ENCODE measurements at regions not wholly inside any gene's neighbourhood (a gene's known extent, or its start where the extent isn't known, plus 50 kb on each side); places are given as distances from the start of the nearest gene placed in this dataset.
A peak's percentile ranks its signal among the peaks of the same experiment; 100 is the strongest.

DNA sequence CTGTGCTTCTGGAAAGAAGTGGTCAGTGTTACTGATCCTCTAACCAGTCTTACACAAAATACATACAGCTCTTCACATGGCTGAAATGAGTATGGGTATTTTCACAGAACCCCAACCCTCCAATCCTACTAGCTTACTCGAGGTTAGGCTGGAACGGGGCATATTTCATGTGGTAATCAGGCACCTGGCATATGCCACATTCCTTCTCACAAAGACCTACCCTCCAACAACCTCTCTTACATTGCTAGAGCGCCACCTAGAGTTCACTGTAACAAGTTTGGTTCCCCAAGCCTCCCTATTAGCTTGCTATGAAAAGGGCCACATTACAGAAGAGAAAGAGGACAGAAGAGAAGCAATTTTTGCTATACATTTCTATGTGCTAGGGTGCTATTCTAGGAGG, 597.3 kb downstream of the PRELID2 start:
- peak; percentile 18 for DNase-seq

DNA sequence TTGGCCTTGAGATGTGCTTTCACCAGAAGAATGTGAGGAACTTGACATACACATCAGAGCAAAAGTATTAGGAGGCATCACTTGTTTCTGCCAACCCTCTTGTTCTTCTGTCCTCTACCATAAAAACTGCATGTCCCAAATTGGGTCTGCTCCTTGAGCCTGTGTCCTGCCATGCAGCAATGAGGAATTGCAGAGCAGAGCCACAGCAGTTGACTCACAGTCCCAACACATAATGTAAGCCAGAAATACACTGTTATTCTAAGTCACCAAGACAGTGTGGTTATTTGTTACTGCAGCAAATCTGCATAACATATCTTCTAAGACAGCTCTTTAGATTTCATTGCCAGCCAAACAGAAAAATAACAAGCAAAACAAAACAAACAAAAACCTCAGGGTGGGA, 598.2 kb downstream of the PRELID2 start:
- DNase-seq = no peak

DNA sequence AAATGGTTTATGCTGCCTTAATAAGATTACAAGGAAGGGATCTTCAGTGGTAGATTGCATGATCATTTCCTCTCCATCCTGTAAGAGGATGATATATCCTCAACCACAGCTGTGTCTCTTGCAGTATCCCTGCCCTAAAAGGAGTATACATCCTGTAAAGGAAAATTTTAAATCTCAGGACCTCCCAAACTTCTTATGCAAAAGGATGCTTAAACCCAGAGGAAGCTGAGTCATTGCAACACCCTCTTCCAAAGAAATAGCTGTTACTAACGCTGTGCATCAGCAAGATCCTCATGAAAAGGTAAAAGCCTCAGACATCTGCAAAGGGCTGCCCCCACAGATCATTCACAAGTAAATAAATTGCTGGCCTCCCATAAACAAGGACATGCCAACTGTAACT, 599.0 kb downstream of the PRELID2 start:
- no peak for DNase-seq

DNA sequence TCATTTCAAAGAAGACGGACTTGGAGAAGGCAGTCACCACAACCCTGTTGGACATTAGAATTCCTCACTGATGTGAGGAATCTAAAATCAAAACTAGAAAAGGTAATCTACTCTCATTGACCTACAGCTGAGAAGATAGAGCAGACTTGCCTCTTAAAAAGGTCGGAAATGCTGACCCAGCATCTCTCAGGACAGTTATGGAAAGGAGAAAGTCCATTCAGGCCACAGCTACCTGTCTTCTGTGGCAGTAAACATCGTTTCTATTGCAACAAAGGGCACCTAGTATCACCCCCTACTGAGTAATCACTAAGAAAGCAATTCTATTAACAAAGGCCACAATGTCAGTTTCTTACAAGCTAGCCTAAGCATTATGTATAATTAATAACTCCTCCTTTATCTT, 601.7 kb downstream of the PRELID2 start:
- no peak for DNase-seq

DNA sequence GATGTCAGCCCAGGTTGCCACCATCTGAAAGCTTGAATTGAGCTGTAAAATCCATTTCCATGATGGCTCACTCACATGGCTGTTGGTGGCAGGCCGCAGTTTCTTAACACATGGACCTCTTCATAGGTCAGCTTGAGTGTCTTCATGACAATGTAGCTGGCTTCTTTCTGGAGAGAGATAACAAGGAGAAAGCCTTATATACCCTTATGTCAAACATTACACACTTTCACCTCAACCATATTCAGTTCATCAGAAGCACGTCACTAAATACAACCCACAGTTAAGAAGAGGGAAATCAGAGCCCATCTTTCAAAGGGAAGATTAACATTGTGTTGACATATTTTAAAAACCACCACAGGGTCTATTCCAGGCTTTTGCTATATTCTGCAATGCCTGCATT, 604.4 kb downstream of the PRELID2 start:
- DNase-seq = no peak

DNA sequence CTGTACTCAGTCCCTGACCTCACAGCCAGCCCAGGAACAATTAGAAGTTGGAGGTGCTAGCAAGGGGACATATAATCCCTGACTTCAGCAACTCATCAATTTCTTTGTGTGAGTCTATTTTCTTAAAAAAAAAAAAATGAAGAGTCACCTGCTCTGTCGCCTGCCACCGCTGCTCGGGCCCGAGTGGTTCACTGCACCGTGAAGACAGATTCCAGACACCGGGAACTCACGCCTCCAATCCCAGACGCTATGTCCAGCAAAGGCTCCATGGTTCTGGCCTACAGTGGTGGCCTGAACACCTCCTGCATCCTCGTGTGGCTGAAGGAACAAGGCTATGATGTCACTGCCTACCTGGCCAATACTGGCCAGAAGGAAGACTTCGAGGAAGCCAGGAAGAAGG, 606.6 kb downstream of the PRELID2 start:
- DNase-seq = no peak

DNA sequence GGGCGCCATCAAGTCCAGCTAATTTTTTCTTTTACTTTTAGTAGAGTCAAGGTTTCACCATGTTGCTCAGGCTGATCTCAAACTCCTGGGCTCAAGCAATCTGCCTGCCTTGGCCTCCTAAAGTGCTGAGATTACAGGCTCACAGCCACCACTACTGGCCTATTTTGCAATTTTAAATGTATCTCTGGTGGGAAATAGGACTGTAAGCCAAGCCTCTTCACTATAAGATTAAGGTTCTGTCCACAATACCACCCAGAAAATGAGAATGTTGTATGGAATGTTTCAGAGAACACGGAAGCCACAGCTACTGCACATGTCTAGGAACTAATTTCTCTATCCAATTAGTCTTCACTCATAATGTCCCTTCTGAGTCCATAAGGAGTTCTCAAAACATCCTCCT, 607.3 kb downstream of the PRELID2 start:
- no peak for DNase-seq

DNA sequence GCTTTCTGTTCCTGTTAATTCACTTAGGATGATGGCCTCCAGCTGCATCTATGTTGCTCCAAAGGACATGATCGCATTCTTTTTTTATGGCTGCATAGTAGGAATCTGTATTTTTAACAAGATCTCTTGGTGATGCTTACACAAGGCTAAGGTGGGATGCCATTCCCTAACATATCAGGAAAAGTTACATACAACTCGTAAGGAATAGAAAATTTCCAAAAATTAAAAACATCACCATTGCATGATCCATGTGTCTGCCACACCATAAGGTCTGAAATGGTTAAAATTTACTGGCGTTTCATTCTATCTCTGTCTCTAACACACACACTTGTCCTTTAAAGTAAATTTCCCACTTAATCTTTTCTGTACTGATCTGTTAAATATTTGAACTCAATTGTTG, 608.4 kb downstream of the PRELID2 start:
- no peak for DNase-seq

DNA sequence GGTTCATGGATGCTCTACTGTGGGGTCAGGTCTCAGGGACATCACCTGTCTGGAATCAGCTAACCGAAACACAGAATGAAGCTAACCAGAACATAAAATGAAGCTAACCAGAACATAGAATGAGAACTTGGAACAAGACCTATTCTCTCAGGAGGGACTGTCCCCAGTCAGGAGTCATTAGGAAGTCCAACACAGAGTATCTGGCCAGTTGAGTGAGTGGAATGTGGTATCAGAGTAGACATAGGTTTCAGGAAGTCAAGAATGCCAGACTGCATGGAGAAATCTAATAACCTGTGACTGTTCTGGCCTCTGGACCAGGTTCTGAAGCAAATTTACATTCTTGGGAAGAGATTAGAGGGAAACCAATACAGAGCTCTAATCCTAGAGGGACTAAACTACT, 609.6 kb downstream of the PRELID2 start:
- DNase-seq = no peak

DNA sequence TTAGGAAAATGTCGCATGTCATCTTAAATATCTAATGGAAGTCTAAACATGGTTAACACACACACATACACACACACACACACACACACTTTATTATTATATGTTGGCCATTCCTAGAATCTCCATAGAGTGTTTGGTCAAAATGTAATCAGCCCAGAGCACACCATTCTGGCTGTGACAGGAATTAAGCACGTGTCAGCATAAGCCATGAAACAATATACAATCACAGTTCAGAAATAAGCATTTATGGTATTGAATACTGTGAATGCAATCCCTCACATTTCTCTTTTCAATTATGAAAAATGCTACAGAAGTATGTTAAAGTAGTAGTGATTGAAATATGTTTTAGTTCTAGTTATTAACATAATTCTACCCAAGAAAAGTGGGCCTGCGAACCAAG, 611.6 kb downstream of the PRELID2 start:
- no peak for DNase-seq

DNA sequence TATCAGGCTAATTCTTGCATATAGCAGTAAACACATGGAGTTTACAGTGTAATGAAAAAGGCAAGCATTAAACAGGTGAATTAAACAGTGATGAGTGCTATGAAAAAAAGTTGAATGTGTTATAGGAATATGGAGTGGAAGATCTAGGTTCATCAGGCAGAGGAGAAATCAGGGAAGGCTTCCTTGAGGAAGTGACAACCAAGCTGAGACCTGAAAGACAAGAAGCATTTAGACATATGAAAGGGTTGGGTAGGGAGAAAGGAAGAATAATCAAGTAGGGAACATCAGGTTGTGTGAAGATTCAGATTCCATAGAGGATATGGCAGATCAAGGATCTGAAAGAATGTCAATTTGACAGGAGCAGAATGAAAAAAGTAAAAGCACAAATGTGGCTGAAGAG, 612.5 kb downstream of the PRELID2 start:
- no peak for DNase-seq

DNA sequence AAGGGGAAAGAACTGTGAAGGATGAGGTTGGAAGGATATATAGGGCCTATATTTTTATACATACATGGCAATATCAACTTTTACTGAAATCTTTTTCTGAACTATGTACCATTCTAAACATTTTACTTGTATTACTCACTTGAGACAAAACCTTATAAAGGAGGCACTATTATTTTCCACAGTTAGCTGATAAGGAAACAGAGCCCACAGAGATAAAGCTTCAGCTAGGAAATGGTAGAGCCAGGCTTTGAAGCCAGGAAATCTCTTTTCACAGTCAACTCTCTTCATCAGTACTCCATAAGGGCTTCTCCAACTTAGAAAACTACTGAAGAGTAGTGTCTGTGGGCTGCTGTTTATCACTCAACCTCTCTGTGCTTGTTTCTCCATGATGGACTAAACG, 613.7 kb downstream of the PRELID2 start:
- DNase-seq = no peak

DNA sequence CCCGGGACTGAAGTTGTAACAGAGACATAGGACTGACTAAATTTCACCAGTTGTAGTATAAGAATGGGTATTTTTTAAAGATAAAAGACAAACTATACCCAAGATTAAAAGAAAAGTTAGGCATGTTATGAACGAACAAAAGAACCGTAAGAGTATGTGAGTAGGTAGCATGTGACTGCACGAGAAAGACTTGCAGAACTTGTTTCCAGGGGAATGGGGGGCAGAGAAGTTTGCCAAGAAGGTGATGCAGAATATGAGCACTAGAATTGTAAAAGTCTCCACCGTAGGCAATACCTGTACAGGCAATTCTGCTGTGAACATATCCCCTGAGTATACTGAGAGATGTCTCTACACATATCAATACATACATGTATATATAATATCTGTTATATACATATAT, 614.7 kb downstream of the PRELID2 start:
- no peak for DNase-seq

DNA sequence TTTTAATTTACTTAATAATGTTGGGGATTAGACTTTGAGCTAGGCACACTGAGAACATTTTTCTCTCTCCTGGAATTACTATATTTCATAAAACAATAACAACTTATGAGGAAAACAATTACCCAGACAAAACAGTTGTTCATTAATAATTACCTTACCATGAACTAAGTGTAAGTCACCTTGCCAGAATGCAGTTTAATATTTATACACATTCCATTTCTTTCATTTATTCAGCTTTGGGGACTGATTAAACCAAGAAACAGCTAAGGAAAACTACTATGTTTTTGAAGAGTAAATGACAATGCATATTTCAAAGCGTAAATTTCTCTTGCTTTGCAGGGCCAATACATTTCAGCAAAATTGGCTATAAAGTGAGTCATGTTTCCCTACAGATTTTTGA, 616.2 kb downstream of the PRELID2 start:
- DNase-seq = no peak

DNA sequence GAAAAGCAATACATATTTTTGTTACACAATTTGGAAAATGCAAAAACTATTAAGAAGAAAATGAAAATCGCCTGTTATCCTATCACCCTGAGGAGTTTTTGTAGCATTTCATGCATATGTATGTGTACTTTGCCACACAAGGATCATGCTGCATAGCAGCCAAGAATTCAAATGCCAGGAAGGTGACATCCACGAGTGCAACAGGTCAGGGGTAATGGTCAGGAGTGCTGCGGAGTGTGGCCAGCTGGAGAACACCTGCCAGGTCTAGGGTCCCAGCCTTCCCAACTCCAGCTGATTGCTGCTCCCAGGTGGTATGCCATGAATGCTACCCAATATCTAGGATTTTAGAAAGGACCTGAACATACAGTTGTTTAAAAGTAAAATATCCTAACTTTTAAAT, 617.1 kb downstream of the PRELID2 start:
- DNase-seq = no peak

DNA sequence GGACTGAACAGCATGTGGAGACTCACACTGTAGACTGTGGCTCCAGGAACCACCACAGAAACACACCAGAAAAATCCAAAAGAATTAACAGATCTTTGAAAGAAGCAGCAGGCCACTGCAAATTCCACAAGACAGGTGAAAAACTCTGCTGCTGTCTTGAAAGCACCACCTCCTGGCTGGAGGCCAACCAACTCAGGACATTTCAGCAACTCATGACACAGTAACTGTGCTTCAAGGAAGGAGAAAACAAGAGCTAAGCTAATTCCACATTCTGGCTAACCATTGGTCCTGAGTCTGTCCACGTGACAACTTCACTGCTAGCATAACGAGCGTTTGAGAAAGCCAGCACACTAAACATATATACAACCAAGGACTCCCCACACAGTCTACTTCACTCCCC, 625.1 kb downstream of the PRELID2 start:
- DNase-seq = no peak

DNA sequence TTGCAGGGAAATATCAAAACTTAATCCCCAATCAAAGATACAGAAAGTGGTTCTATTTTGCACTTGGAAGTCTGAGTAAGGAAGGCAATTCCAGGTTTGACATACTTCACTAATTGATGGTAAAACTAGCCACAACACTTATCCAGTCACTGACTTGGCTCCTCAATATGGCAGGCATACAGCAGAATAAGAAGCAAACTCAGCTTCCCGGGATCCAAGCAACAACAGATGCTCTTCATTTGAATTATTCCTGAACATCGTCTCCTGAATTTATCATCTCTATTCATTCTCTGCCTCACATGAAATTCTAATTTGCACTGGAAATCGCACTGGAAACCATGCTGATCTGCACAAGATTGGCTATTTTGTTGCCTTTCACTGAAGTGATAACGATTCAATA, 629.6 kb downstream of the PRELID2 start:
- DNase-seq = no peak

DNA sequence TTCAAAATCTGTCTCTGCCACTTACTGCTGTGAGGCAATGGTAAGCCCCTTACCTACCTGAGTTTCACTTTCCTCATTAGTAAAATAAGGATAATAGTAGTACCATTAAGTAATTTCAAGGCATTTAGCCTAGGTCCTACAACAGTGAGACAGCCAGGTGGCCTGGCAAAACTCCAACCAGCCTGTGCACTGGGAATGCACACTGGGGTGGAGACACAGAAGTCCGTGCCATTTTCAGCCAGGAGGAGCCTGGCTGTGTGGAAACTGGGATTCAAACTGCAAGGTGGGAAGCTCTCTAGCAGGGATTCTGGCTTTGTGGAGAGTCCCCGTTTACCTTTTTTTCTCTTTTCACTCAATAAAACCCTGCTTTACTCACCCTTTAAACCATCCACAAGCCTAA, 630.4 kb downstream of the PRELID2 start:
- no peak for DNase-seq

DNA sequence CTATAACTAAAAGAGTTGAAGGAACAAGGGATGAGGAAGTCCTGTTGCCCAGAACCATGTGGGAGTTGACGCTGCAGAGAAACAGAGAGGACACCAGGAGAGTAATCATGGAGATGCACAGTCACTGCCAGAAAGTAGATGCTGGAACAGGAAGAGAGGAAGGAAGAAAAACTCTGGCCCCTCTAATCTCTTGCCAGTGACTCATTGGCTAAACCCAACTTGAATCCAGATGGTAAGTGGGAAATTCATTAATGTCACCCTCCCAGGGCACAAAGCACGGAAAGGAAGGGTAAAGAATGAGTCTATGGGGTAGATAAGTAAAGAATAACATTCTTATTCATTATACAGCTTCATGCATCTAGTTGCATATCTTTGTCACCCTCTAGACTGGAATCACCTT, 631.9 kb downstream of the PRELID2 start:
- DNase-seq = no peak

DNA sequence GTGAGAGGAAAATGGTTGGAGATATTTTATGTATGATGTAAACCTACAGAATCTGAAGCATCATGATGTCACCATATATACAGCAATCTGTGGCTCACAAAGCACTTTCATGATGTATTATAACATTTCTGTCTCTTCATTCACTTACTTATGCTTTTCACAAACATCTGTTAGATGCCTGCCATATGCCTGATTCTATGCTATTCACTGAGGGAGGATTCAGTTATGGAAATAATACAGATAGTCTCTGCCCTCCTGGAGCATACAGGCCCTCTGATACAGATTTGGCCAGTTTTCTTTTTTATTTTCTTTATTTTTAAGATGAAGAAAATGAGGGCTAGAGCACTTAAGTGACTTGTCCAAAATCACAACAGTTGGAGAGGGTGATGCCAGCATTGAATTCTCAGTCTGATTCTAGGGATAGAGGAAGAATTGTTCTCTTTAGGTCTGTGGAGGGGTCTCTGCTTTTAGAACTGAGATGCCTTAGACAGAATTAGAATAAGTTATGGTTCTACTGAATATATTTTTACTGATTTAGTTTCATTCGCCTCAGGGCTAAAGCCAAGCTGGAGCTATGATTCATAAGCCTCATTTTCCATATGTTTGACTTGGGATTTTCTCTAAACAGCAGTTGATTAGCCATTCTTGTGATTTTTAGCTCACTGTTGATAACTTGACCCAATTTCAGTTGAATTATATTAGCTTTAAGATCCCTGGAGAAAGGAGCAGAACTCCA, 636.4 kb downstream of the PRELID2 start:
- DNase-seq = no peak

DNA sequence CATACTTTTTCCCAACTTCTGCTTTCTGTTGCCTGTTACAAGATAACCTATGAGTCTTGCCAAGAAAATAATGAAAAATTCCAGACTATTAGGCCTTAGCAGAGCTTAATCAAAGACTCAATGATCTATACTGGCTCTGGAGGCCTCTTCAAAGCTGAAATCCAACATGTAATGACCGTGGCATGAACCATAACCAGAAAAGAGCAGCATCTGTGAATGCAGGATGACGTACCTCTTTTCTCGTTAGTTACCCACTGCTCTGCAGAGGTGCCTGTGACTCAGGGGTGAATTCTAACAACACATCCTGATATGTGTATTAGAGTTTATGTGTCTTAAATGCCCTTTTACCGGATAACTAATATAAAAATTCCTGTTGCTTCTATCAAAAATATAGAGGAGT, 645.4 kb downstream of the PRELID2 start:
- no peak for DNase-seq

DNA sequence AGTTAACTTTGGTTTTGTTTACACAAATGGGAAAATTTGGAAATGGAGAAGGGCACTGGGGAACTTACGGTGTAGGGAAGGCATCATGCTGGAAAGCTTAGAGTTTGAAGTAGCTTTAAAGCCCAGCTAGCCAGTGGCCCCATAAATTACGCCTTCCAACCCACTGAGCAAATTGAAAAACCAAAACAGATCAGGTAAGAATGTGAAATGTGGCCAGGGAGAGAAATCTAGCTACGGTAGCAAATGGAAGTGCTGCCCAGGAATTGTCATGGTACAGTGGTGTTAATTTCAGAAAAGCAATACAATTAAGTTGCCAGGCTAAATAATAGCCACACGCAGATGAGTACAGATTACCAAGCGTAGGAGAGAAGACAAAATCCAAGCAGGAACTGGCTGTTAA, 654.8 kb downstream of the PRELID2 start:
- DNase-seq = no peak

DNA sequence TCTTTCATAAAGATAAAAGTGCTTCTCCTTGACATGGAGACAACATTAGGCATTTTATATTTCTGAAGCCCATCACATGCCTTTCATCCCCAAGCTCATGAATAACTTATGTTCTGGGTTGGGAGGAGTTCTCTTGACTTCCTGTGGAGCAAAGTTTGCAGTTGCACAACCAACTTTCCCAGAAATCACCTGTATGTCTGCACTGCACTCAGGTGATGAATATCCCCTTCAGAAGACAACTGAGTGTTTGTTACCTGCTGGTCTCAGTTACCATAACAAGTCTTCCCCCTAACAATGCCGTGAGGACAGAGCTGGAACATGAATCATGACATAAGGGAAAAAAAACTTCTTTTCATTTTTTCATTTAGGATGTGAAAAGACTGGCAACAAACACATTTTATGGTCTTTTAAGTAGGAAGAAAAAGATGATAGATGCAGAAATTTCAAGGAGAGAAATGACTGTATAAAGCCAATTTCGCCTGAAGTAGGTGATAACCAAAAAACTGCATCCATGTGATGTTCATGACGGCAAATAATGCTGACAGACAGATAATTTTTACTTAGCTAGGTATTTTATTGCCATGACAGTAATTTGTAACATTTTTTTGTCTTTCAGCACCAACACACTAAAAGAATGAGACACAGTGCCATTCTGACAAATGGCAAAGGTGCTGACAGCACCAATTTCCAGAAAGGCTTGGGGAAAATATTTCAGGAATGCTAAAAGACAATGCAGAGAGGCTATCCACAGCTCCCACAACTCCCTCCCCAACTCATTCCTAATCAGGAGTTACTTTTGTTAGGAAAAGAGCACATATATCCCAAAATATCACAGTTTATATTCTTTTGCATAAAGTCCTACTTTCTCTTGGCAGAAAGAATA, 656.3 kb downstream of the PRELID2 start:
- DNase-seq = no peak

DNA sequence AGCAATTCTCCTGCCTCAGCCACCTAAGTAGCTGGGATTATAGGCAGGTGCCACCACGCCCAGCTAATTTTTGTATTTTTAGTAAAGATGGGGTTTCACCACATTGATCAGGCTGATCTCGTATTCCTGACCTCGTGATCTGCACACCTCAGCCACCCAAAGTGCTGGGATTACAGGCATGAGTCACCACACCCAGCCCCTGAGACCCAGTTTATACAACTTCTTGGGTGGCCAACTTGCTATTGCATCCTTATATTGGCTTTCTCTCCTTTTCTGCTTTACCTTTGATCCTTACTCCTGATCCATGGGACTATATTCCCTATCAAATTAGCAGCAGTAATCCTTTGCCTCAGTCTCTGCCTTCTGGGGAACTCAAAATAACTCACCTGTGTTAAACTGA, 659.1 kb downstream of the PRELID2 start:
- no peak for DNase-seq

DNA sequence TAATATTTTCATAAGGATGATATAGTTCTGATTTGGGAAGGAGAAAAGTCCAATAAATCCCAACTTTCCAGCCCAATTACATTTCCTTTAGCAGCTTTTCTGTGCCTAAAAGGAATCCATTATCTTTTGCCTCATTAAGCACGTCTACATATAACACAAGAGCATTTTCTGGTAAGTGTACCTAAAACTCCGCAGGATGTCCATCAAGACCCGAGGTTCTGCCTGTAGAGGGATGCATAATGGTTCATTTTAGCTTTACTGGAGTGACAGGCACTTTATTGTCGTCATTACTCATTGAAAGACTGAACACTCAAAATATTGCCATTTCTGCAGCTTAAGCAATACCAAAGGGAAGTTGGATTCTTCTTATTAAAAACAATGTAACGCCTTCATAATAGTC, 669.0 kb downstream of the PRELID2 start:
- no peak for DNase-seq
